ENCODE measurements at regions not wholly inside any gene's neighbourhood (a gene's known extent, or its start where the extent isn't known, plus 50 kb on each side); places are given as distances from the start of the nearest gene placed in this dataset.
"Not testable (repeated sequence)": the region's sequence is repeated elsewhere in the genome, so short reads cannot be mapped to it uniquely, and the experiment has no call there.

DNA sequence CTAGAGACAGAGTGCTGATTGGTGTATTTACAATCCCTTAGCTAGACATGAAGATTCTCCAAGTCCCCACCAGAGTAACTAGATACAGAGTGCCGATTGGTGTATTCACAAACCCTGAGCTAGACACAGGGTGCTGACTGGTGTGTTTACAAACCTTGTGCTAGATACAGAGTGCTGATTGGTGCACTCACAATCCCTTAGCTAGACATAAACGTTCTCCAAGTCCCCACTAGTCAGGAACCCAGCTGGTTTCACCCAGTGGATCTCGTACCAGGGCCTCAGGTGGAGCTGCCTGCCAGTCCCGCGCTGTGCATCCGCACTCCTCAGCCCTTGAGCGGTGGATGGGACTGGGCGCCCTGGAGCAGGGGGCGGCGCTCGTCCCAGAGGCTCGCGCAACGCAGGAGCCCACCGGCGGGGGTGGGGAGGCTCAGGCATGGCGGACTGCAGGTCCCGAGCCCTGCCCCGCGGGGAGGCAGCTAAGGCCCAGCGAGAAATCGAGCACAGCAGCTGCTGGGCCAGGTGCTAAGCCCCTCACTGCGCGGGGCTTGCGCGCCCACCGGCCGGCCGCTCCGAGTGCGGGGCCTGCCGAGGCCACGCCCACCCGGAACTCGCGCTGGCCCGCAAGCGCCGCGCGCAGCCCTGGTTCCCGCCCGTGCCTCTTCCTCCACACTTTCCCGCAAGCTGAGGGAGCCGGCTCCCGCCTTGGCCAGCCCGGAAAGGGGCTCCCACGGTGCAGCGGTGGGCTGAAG is 204.0 kb upstream of the SLITRK1 start:
- TF ChIP-seq POLR2AphosphoS5, POLR2A (IDR thresholded peaks at IDR 0.05; ENCODE audit: low read depth, low read length): not testable (repeated sequence)
